NOMO-1 treated with dmso at 0.1 percent for 144 hours (cell line): ENCODE measurements at regions not wholly inside any gene's neighbourhood (a gene's known extent, or its start where the extent isn't known, plus 50 kb on each side); places are given as distances from the start of the nearest gene placed in this dataset.

Source experiments
- DNase-seq: peaks from one replicate; lab custom pipeline; 2025; ENCODE audit not compliant: unreplicated experiment; lab: John Stamatoyannopoulos, UW

DNA sequence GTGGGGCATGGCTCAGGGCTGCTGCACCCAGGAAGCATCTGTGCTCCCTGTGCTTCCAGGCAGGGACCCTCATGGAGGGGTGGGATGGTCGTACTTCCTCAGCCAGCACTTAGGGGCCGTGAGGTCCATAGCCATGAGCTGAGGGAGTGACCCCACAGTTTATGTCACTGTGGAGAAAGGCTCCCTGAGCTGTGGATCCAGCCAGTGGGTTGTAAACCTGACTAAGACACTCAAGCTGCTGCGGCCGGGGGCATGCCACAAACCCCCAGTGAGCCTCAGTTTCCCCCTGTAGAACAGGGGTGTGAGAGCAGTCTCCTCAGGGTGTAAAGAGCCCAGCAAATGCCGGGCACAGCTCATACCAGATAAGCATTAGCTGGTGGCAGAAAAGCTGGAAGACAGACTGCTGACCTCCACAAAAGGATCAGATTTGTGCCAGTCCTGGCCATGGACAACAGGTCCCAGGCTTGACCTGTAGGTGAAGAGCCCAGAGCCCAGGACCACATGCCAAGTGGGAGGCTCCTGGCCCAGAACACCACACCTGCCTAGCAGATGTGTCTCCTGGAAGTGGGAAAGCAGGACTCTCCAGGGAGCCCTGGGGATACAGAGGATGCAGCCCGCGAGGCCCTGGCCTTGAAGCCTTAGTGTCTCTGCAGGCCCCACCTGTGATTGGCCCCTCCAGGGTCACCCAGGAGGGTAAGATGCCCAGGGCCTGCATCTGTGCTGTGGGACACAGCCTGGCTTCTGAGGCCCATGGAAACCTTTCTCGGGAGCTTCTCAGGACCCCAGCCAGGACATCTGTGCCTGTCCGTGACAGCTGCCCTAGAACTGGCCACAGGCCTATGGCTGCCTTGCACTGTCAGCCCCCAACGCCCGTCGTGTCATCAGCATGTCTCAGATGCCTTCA lies 78.1 kb upstream of the RET start:
- DNase-seq = no peak

DNA sequence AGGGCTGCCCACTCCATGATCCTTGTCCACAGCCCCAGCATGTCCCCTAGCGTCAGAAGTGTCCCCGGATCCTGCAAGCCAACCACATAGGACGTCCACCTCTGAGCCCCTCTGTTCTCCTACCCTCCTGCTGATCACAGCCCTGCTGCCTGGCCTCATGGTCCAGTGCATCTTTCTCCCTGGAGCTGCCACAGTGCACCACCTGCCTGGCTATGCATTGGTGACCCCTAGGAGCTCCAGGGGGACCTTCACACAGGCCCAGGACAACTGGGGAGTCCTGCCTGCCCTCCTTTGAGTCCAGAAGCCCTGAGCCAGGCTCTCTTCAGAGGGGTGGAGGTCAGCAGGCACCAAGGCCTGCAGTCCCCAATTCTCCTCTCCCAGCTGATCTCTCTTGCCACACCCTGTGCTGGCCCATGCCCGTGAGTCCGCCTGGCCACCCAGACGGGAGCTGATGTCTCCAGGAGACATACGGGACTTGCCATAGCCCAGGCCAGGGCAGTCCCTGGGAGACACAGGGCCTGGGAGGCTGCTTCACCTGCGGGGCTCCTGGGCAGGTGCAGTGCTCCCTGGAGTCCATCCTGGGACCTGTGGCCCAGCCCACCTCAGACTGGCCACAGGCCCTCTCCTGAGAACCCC lies 77.4 kb upstream of the RET start:
- no peak for DNase-seq

DNA sequence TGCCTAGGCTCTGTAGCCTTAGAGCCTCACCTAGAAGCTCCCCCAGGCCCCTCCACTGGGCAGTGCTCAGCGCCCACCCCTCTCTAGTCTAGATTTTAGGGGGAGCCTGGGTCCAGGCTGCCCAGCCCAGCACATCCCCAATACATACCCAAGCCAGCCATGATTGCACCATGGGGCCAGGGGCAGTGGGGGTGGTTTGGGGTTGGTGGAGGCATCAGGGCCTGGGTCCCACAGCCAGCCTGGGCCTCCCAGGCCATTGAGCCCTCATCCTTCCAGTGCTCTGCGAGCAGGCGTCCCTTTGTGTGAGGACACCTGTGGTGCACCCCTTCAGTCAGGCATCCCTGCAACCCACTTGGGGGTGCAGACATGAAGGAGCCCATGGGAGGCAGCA lies 76.9 kb upstream of the RET start:
- no peak for DNase-seq

DNA sequence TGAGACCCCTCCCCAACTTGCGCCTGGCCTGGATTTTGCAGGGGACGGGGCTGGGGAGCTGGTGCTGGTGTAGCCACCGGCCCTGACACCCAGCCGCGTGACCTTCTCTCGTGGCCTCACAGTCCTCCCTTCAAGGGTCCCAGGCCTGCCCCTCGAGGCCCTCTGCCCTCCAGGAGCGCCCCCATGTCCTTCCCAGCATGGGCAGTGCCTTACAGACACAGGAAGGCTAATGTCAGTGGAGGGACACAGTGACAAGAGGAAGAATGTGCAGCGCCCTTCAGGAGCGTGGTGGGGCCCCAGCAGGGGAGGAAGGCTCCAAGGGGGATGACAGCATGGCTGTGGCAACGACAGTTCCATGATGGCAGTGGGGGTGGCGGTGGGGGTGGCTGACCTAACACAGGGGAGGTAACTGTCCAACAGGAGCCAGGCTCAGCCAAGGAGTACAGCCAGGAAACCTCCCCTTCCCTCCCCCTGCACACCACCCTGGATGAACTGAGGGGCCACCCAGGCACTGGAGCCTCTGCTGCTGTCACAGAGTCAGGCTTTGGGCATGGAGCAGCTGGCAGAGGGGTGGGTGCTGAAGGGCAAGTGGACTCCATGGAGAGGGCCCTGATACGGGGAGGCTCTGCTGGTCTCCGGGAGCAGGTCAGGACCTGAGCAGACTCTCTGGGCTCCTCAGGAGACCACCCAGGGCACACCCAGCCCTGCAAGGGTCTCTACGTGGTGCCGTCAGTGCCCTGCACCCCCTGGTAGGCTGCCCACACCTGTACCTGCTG lies 76.0 kb upstream of the RET start:
- peak; percentile 15 for DNase-seq

DNA sequence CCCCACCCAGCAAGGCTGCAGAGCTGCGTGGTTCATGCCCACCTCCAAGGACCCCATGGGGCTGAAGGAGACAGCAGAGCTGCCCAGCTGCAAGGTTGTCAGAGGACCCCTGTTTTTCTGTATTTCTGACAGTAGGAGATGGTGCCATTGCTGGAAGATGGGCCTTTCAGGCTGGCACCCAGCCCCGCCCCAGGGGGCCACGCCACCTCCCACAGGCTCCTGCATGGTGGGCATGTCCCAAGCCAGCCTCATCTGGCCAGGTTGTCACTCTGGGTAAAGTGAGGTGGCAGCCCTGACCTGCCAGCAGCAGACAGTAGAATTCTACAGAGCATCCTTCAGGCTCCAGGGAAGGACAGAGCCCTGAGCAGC lies 75.5 kb upstream of the RET start:
- no peak for DNase-seq

DNA sequence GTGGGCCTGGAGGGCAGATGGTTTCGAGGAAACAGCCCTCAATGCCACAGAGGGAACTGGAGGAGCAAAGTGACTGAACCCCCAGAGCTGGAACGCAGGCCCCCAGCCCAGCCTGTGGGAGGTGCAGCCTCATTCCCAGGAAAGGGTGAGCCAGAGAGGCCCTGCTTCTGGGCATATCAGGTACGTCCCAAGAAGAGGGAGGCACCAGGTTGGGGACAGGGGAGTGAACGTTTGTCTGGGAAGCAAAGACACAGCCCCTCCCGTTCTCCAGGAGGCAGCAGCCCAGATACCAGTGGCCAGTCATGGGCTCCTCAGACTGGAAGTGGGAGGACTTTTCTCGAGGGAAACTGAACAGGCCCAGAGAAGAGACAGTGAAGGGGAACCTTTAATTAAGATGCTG lies 74.3 kb upstream of the RET start:
- no peak for DNase-seq

DNA sequence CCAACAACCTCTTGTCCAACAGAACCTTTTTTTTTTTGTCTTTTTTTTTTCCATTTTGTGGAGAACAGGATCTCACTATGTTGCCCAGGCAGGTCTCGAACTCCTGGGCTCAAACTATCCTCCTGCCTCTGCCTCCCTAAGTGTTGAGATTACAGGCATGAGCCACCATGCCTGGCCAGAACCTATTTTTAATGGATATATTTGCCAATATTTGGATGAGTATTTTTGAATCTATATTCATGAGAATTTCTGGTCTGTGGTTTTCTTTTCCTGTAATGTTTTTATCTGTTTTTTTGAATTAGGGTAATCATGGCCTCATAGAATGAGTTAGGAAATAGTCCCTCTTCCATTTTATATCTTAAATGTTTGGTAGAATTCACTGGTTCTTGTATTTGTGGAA lies 70.4 kb upstream of the RET start:
- DNase-seq = no peak

DNA sequence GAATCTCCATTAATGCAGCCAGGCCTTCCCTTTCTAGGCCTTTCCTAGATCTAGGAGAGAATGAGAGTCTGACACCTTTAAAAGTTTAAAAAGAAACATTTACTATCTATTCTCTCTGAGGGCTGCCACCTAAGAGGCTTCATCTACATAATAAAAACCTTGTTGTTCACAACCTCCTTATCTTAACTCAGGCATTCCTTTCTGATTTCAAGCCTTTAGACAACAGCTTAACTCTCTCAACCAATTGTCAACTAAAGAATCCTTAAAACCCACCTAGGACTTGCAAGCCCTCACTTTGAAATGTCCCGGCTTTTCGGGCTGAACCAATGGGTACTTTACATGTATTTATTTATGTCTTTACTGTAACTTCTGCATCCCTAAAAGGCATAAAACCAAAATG lies 64.3 kb upstream of the RET start:
- no peak for DNase-seq

DNA sequence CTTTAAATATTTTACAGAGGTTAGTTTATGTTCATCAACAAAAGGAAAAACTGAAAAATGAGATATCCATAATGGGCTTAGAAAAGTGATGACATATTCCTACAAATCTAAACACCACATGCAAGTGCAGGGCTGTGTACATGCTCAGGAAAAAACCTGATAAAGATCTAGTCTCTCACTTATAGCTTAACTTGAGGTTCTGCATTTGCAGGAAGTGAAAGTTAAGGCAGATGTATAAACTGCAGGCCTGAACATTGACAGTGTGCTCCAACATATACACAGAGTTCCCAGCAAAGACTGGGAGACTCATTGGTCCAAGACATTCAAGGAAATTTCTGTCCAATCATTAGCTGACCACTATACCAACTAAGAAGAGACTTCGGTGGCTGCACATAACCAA lies 63.8 kb upstream of the RET start:
- peak; percentile 65 for DNase-seq

DNA sequence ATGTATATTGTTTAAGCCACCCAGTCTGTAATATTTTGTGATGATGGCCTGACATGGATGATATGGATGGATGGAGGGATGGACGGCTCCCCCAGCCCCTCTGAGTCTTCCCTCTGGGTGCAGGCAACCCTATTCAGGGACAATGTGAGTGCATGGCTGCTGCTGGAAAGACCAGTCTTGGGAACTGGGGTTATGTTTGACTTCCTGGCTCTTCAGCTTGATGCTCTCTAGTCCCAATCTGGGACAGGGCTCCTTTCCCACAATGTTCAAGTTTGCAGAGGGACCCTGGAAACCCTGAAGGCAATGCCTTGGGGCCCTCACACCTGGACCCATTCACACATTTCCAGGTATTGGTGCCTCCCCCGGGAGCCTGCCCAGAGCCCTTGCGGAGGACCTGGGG lies 52.3 kb upstream of the RET start:
- DNase-seq = no peak

DNA sequence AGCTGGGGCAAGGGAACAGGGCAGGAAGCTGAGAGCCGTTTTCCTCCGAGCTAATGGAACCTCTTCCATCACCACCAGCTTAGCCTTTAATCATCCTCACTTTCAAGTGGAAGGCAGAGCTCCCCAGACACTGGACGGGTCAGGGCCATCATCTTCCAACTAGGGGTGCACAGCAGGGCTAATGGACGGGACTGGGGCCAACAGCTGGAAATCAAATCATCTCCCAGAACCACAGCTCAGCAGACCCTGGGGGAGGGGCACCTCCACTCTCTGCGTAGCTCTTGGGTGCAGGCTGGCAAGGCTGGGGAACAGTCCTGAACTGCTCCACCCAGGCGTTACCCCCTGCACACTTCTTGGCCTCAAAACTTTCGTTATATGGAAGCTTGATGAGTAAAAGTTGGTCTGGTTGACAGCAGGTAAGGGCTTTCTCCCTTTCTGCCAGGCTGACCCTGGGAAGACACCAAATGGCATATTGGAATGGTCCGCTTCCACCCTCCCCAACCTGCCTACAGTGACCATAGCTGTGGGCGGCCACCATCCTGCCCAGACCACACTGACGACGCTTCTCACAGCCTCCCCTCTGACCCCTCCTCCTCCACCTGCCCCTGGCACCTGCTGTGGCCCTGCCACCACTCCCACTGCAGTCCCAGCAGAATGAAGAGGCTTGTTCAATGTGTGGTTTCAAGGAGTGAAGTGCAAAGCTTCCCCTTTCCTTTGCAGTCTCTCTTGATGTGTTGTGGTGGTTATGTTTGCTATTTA lies 51.7 kb upstream of the RET start:
- DNase-seq = no peak

DNA sequence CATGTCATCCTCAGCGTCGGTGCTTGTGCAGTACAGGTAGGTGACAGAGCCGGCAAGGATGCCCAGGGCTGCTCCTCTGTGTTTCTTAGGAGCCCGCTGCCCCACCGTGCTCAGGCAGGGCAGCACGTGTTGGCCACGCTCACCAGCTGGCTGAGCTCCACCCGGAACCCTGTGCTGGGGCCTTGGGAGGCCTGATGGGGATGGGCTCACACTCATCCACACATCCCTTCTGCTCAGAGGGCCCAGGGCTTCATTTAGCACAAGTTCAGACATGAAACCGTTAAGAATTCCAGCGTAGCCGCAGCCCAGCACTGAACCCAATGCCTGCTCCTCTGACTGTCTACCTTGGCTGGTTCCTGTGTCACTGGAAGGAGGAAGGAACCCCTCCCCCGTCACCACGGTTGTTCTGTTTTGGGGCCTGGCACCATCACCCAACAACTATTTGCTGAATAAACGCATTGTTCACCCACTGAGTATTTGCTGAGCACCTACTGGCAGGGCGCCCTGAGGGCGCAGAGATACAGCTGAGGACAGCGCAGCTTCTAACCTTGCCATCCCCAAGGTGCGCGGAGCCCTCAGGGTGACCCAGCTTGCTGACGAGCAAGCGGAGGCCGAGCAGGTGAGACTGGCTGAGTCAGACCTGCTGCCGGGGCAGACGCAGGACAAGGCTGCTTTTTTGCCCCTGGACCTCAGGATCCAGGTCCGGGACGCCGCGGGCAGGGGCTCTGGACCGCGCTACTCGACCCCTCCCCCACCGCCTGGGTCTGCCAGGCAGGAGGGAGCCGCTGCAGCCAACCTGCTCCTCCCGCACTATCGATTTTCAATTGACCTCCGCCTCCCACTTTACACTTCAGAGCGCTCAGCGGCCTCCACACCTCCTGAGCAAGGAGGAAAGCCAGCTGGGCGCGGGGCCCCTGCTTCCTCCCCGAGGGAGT lies 50.6 kb upstream of the RET start:
- no peak for DNase-seq
